Glutamatergic neuron (in vitro differentiated cells): ENCODE measurements at regions not wholly inside any gene's neighbourhood (a gene's known extent, or its start where the extent isn't known, plus 50 kb on each side); places are given as distances from the start of the nearest gene placed in this dataset.

Source experiments
- DNase-seq: peaks from one replicate; pipeline ENCODE4 v3.0.0; 2022
- H3K27ac Mint-ChIP-seq: one replicate; pipeline ENCODE4 v1.8.0; 2020; ENCODE audit warnings: mild to moderate bottlenecking, mixed read lengths, inconsistent platforms; ENCODE audit not compliant: unreplicated experiment
- H3K27me3 Mint-ChIP-seq: one replicate; pipeline ENCODE4 v1.8.0; 2020; ENCODE audit warnings: mild to moderate bottlenecking, moderate library complexity, mixed read lengths, inconsistent platforms; ENCODE audit not compliant: unreplicated experiment
- H3K36me3 Mint-ChIP-seq: one replicate; pipeline ENCODE4 v1.8.0; 2020; ENCODE audit warnings: mild to moderate bottlenecking, mixed read lengths, inconsistent platforms; ENCODE audit not compliant: unreplicated experiment
- H3K4me1 Mint-ChIP-seq: one replicate; pipeline ENCODE4 v1.8.0; 2020; ENCODE audit warnings: mild to moderate bottlenecking, low read depth, mixed read lengths, inconsistent platforms; ENCODE audit not compliant: unreplicated experiment
- H3K4me3 Mint-ChIP-seq: one replicate; pipeline ENCODE4 v1.8.0; 2020; ENCODE audit warnings: mild to moderate bottlenecking, mixed read lengths, inconsistent platforms; ENCODE audit not compliant: unreplicated experiment
- H3K9me3 Mint-ChIP-seq: one replicate; pipeline ENCODE4 v1.8.0; 2020; ENCODE audit warnings: mild to moderate bottlenecking, moderate library complexity, mixed read lengths, inconsistent platforms; ENCODE audit not compliant: unreplicated experiment
- TF ChIP-seq, protein P1 (sequence below): fragments of 200-600 bp; sonication (generic); IDR thresholded peaks from one replicate; pipeline ENCODE4 v1.5.0; 2021; ENCODE audit not compliant: partially characterized antibody, unreplicated experiment

GRCh38 chr5:135216471-135217343 is 182.3 kb downstream of the MACROH2A1 start:
- H3K4me3 Mint-ChIP-seq = no peak overlapping the region
- H3K27me3 Mint-ChIP-seq = peaks cover 14% of the 10 kb centered on the region
- H3K36me3 Mint-ChIP-seq = no peaks in the 10 kb centered on the region
- peaks cover 6% of the 10 kb centered on the region for H3K9me3 Mint-ChIP-seq
- peaks cover 15% of the 10 kb centered on the region for H3K4me1 Mint-ChIP-seq
- no peak overlapping the region for H3K27ac Mint-ChIP-seq
- TF ChIP-seq, protein P1, sequence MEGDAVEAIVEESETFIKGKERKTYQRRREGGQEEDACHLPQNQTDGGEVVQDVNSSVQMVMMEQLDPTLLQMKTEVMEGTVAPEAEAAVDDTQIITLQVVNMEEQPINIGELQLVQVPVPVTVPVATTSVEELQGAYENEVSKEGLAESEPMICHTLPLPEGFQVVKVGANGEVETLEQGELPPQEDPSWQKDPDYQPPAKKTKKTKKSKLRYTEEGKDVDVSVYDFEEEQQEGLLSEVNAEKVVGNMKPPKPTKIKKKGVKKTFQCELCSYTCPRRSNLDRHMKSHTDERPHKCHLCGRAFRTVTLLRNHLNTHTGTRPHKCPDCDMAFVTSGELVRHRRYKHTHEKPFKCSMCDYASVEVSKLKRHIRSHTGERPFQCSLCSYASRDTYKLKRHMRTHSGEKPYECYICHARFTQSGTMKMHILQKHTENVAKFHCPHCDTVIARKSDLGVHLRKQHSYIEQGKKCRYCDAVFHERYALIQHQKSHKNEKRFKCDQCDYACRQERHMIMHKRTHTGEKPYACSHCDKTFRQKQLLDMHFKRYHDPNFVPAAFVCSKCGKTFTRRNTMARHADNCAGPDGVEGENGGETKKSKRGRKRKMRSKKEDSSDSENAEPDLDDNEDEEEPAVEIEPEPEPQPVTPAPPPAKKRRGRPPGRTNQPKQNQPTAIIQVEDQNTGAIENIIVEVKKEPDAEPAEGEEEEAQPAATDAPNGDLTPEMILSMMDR = no peak
- DNase-seq = no peak

GRCh38 chr5:135215617-135216470 is 181.8 kb upstream of the PITX1 start:
- H3K4me1 Mint-ChIP-seq = peaks cover 21% of the 10 kb centered on the region
- H3K4me3 Mint-ChIP-seq = no peak overlapping the region
- TF ChIP-seq, protein P1 = no peak
- no peaks in the 10 kb centered on the region for H3K36me3 Mint-ChIP-seq
- H3K27ac Mint-ChIP-seq = no peak overlapping the region
- DNase-seq = no peak
- peaks cover 8% of the 10 kb centered on the region for H3K27me3 Mint-ChIP-seq
- peaks cover 6% of the 10 kb centered on the region for H3K9me3 Mint-ChIP-seq

GRCh38 chr5:135214897-135215616 is 181.0 kb upstream of the PITX1 start:
- Mint-ChIP-seq H3K27me3 (peaks cover 13% of the 10 kb centered on the region), H3K4me3 (no peak overlapping the region), H3K9me3 (peaks cover 9% of the 10 kb centered on the region), H3K36me3 (no peaks in the 10 kb centered on the region), H3K4me1 (peaks cover 27% of the 10 kb centered on the region), H3K27ac (no peak overlapping the region)
- DNase-seq = no peak
- TF ChIP-seq, protein P1 = no peak

DNA sequence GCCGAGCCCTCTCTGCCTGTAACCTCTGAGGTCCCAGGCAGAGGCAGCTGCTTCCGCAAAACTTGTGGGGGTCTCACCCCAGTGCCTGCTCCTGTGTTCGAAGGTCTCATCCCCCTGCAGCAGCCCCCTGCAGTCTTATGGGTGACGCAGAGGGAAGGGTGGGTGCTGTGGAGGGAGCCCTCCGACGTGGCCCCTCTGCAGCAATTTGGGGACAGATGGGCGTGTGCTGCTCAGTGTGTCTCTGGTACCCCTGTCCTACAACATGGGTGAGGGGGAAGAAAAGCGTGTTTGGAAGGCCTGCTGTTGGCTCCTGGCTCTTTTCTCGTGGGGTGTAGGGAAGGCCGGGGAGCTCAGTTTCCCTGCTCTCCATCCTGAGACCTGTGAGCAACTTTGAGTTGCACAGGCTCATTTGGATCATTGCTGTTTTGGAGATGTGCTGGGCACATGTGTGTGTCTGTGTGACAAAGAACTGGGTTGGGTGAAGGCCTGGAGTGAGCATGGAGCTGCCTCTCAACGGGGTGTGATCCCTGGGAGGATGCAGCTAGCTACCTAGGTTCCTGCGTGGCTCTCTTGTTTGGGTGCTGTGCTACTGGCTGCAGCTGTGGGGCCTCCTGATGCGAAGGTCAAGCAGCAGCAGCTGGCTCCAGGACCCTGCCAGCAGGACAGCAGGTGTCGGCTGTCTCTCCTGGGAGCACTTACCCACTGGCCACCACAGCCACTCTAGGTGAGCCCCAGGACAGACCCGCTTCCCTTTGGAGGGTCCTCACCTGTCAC is 179.6 kb upstream of the PITX1 start:
- H3K36me3 Mint-ChIP-seq = no peaks in the 10 kb centered on the region
- peak; percentile 62 for DNase-seq
- H3K27me3 Mint-ChIP-seq = peaks cover 19% of the 10 kb centered on the region
- TF ChIP-seq, protein P1 = no peak
- peak overlapping the region; percentile 37 for H3K4me3 Mint-ChIP-seq
- H3K4me1 Mint-ChIP-seq = peaks cover 36% of the 10 kb centered on the region
- peaks cover 9% of the 10 kb centered on the region for H3K9me3 Mint-ChIP-seq
- peak overlapping the region; percentile 76 for H3K27ac Mint-ChIP-seq
